HG02981 (cell line): ENCODE measurements at regions not wholly inside any gene's neighbourhood (a gene's known extent, or its start where the extent isn't known, plus 50 kb on each side); places are given as distances from the start of the nearest gene placed in this dataset.
"Not testable (repeated sequence)": the region's sequence is repeated elsewhere in the genome, so short reads cannot be mapped to it uniquely, and the experiment has no call there.

Experiments used
- ATAC-seq: cut with Tn5 transposase; IDR thresholded peaks from one replicate; pipeline ENCODE4 v1.9.1; 2021; ENCODE audit warnings: mild to moderate bottlenecking, moderate library complexity; ENCODE audit not compliant: unreplicated experiment

DNA sequence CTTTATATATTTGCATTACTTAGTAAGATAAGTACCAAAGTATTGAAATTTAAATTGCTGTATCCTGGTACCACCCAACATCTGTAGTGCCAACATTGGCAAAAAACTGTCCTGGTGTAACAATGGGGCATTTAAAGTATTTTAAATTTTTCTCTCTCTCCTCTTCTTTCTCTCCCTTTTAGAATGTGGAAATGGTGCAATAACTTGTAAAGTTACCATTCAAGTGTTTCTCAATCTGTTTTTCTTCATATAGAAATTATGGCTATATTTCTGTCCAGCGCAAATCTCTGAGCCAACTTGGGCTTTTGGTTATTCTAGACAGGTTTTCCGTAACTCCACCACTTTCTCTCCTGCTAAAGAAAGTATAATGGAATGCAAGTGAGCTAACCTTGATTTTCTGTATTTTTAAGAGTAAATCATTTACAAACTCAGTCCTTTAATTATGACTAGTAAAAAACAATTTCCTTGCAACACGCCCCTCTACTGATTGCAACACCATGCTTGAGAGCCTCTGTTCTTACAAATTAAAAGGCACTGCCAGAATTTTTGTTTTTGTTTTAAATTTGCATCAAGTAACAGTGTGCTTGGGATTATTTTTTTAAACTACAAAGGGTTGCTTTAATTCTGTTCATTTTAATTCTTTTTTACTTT lies 324.2 kb upstream of the CITED2 start:
- no peak for ATAC-seq

DNA sequence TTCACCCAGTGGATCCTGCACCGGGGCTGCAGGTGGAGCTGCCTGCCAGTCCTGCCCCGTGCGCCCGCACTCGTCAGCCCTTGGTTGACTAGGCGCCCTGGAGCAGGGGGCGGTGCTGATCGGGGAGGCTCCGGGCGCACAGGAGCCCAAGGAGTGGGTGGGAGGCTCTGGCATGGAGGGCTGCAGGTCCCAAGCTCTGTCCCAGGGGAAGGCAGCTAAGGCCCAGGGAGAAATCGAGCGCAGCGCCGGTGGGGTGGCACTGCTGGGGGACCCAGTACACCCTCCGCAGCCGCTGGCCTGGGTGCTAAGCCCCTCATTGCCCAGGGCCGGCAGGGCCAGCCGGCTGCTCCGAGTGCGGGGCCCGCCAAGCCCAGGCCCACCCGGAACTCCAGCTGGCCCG lies 323.4 kb upstream of the CITED2 start:
- not testable (repeated sequence) for ATAC-seq

DNA sequence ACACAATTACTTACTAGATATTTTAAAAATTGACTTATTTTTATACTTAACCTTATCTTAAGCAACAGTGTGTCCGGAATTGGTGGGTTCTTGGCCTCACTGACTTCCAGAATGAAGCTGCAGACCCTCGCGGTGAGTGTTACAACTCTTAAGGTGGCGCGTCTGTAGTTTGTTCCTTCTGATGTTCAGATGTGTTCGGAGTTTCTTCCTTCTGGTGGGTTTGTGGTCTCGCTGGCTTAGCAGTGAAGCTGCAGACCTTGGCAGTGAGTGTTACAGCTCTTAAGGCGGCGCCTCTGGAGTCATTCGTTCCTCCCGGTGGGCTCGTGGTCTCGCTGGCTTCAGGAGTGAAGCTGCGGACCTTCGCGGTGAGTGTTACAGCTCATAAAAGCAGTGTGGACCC lies 322.5 kb upstream of the CITED2 start:
- ATAC-seq = not testable (repeated sequence)

DNA sequence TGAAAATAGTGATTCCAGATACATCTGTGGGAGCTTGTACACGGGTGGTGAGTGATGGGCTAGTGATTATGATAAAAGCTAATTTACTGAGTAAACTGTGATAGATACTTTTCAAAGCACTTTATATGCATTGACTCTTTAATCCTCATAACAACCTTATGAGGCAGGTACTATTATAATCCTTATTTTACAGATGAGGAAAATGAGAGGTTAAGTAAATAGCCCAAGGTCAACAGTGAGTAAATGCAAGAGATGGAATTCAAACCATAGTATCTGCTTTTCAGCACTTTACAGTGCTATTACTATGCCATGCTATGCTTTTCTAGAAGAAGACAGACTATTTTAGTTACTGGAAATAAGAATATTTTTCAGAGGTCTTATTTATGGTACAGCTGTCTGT lies 320.9 kb upstream of the CITED2 start:
- no peak for ATAC-seq

DNA sequence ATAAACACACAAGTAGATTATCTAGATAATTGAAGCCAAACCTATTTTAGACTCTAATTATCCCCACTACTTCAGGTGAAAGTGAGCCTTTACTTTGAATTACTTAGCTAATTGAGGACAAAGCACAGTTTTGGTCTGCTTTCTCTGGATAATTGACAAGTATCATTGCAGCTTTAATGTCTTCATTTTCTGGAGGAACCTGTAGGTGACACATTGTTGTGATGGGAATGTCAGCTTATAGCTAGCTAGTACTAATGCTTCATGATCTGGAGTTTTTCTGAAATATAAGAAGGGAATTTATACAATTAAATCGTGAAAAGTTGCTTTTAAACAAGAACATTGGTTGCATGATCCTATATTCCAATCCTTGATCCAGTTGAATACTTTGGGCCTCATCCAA lies 319.3 kb upstream of the CITED2 start:
- ATAC-seq = no peak

DNA sequence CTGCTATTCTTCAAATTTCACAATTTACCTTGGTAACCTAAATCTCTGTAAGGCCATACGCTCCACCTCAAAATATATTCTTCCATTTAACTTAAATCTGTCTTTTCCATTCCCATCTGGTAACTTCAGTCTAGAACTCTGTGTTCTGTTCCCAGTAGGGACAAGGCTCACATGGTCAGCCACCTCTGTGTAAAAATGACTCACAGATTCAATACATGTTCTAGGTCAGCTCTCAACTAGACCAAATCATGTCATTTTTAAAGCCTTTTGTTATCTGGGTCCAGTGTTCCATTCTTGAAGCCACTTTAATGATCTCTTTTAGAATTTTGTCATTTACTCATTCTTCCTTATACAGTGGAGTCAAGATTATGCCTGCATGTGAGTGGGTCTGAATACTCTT lies 315.6 kb upstream of the CITED2 start:
- ATAC-seq = no peak

DNA sequence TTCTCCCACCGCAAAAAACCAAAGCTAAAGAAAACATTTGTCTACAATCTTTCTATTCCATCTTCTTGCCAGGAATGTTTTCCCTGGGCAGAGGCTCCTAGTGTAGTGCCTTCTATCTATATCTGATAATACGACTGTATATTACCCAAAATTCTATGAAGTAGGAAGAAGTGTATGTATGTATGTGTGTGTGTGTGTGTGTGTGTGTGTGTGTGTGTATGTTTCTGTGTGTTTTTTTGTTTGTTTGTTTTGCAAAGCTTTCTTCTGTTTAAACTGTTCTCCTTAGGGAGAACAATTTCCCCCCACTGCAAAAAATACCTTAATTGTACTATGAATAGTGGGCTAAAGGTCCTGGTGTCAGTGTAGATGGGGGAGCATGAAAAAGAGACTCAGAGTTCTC lies 312.6 kb upstream of the CITED2 start:
- no peak for ATAC-seq

DNA sequence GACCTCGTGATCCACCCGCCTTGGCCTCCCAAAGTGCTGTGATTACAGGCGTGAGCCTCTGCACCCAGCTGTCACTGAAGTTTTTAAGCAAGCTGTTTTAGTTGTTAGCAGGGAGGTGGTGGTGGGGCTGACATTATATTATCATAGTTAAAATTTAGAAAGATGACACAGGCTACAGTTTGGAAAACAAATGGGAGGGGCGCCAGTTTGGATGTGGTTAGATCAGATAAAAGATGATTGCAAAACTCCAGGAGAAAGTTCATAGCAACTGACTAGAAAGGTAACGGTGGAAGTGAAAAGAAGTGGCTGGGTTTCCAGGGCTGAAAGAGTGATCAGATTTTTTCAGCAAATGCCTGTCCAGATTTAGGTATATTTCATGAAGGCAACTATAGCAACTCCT lies 311.9 kb upstream of the CITED2 start:
- ATAC-seq = no peak

DNA sequence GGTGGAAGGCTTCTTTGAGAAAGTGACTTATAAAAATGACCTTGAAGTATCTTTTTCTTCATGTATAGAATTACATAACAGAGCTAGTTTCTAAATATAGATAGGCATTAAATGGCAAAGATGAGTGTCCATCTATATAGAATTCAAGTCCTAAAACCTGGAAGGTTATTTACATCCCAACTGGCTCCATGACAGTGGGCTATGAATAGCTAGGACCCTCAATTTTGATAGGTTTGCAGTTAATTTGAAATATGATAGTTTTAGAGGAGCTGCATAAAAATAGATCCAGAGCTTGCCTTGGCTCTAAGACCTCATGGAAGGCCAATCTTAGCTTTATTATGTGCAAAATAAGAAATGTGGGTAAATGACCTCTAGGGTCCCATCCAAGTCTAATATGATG lies 310.6 kb upstream of the CITED2 start:
- ATAC-seq = no peak

DNA sequence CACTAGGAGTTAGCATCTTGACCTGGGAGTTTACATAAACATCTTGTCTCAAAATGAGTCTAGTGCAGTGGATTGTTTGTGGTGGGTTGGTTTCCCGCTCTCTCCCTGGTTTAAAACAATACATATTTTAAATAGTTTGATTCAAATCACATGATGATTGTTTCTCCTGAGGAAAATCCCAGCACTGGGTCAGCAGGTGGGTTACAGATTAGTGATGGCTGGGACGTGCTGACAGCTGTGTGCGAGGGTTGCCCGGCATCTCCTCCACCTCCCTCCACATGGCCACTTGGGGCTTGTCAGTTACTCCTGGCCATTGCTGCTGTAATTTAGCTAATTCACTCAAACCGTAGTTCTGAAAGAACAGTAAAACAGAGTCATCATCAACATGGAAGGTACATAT lies 306.4 kb upstream of the CITED2 start:
- no peak for ATAC-seq

DNA sequence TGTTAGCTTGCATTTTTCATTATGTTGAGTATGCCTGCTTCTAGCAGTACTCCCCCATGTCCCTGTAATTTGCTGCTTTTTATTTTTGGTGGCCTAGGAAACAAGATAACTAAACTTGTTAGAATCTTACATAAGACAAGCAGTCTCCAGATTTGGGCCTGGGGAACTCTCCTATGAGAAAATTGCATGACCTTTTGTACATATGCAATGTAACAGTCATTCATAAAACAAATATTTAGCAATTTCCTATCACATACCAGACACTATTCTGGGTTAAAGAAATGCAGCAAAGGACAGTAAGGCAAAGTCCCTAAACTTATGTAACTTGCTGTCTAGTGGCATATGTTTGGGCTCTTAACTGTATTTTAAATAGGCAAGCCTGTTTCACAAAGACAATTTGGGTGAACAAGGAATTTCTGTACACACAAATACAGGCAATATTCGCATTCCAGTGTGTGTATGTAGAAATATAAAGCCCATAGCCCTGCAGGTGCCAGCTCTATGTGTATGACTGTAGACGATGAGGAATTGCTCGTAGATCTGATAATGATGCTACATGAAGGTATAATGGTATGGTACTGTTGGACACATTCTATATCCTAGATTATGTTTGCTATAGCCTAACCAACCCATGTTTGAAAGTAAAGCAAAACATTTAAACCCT lies 305.2 kb upstream of the CITED2 start:
- ATAC-seq = no peak

DNA sequence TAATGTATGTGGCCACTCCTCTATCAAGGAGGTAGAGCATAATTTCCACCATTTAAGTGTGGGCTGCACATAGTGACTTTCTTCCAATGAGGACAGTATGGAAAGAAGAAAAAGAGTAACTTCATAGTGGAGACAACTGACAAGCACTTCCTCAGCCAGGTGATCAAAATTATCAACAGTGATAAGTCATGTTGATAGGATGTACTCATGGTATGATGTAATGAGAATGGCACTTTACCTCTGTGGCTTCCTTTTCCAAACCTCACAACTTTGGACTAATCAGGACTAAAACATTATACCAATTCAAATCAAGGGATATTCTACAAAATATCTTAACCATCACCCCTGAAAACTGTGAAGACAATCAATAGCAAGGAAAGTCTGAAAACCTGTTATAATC lies 302.3 kb upstream of the CITED2 start:
- ATAC-seq = no peak

DNA sequence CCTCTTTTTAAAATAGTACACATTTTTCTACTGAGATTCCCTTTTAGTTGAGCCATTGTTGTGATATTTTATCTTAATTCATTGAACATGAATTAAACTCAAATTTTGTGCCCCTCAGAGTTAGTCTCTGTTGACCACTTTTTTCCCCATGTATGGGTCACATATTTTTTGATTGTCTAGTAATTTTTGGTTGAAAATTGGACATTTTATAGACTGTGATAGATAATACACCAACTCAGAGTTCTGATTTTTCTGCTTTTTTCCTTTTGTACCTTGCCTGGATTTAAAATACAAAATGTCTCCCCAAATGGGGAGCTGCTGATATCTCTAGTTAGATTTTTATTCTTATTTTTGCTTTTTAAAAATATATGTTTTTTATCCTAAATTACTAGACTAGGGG lies 291.8 kb upstream of the CITED2 start:
- ATAC-seq = no peak

DNA sequence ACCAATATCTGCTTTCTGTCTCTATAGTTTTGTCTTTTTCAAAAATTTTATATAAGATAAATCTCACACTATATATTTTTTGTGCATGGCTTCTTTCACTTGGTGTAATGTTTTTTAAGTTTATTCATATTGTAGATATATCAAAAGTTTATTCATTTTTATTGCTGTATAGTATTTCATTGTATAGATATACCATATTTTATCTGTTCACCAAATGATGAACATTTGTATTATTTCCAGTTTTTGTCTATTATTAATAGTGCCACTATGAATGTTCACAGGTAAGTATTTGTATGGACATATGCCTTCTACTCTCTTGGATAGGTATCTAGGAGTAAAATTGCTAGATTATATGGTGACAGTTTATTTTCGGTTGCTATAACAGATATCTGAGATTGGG lies 289.5 kb upstream of the CITED2 start:
- ATAC-seq = no peak

DNA sequence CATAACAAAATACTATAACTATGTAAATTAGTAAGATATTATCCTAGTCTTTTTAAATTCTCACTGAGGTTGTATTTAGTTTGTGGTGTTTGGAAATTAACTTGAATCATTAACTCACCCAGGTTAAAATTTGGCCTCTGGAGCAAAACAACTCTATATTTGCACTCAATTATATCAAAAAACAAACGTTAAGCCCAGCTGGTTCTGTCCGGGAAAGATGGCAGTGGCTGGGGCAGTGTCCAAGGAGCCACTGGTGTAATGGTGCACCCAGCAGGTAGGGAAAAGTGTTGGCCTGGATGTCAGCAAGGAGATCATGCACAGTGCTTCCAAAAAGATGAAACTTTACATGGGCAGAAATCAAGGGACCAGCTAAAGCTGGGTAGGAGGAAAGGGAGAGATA lies 285.3 kb upstream of the CITED2 start:
- ATAC-seq = no peak

DNA sequence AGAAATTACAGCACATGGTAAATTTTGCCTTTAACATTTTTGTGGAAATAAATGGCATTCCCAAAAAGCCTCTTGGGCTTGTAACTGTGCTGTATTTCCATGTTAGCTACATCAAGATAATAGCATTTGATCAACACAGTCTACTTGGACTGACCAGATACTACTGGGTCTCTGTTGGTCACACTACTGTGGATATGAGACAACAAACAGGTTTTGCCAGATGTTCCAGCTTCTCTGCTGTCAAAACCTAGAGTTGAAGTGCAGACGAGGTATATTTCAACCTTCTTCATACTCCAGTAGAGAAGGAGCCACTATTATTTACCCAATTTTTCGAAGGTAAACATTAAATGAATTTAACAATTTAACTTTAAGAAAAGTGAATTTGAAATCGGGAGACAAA lies 284.7 kb upstream of the CITED2 start:
- no peak for ATAC-seq

DNA sequence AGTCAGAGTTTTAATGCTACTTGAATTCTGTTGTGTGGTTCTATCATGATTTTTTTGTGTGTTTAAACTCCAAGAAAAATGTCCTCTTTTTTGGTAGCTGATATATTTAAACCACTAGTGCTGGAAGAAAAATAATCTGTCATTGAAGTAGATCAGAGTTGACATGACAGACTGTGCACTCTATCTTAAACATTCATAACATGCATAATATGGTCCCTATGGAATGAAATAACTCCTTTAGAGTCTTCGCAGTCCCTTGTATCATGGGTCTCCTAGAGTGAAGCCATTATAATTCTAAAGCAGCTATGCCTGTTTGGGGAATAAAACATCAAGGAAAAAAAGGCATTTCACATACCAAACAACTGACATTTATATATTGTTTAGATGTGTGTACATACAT lies 282.7 kb upstream of the CITED2 start:
- ATAC-seq = no peak

DNA sequence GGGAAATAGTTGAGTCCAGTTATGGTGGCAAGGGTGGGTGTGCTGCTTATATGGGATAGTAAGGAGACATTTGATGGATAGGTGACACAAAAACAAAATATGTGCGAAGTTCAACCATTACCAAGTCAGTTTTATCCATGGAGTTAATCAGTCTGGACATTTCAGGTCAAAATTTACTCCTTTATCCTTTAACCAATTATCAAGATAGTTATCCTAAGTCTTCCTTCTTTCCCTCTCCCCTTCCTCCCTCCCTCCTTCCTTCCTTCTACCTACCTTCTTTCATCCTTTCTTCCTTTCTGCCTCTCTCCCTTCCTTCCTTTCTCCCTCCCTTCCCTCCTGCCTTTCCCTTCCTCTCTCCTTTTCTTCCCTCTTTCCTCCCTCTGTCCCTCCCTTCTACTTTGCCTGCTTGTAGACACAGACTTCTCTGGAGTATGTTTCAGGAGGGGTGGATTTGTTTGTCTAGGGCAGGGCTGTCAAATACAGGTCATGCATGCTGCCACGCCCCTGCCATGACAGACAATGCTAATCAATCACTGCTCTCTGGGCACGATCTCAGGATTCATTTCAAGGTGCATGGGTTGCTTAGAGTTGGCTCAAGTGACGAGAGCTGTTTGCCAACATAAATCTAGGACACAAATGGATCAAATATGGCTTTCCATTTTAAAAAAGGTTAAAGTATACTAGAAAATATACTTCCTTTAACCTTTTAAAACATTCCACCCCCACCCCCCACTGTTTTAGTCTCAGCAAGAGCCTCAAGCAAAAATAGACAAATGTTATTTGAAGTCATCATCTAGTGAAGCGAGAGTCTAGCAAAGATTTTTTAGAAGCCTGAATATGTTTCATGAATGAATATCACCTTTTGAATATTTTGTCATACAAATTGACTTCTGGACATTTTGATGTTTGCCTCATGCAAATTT lies 281.6 kb upstream of the CITED2 start:
- ATAC-seq = no peak

DNA sequence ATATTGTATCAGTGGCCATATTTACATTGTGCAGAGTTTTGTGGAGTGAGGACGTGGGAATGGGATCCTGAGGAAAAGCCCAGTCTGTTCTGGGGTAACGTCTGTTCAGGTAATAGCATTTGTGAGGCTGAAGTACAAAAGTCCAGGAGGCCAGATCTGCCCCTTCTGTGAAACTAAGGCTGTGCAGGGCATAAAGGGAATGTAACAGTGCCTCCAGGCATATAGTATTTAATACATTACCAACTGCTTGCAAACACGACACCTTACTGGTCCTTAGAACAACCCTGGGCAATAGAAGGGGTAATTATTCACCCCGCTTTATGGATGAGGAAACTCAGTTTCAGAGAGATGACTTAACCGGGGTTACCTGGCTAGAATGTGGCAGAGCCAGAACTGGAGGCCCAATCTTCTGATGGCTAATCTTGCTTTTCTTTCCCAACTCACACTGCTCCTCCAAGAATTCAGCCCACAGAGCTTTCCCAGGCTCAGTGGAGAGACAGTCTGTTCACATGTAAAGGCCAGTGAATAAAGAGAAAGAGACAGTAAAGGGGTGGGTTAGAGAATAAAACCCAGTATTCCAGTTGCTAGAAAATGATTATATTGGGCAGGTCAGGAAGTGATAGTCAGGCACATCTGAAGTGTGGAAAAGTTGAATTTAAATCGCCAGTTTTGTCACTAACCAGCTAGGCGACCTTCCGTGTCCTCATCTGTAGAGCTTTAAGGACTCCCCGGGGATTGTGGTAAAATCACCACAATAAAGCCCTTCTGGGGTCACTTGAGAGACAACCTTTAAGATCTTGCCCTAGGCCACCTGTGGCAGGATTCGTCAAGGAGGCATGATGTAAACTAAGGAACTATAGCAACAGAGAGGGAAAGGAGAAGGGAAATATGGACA lies 280.7 kb upstream of the CITED2 start:
- ATAC-seq = no peak

DNA sequence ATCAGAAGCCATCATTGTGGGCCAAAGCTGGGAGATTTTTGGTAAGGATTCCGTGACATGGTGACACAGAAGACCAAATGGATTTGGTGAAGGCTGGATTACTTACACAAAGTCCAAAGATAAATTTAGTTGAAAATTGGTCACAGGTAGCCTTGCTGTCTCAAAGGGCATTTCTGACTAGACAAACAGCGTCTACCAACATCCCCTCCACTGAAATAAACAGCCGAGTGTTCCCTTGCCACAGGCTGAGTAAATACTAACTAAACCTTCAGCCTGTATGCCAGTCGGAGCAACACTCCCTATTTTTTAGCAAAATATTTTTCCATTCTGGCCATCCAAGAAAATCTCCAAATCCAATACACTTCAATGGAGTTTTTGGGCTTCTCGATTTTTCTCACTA lies 279.9 kb upstream of the CITED2 start:
- no peak for ATAC-seq

DNA sequence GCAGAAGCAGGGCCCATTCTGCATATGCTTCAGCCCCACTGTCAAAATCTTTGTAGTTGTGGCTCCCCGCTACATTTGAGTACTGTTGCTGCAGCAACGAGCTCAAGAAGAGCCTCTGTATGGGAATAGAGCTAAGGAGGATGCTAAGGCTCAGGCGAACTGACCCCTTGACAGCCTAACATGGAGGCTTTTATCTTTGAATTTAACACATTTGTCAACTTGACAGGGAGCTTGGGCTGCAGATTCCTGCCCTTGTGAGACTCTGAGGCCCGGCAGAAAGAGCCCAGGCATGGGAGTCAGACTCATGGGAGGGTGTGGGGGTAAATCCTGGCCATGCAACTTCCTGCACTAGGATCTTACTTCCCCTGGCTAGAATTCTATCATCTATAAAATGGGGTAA lies 278.7 kb upstream of the CITED2 start:
- ATAC-seq = no peak
